GM10266 (cell line): ENCODE measurements at regions not wholly inside any gene's neighbourhood (a gene's known extent, or its start where the extent isn't known, plus 50 kb on each side); places are given as distances from the start of the nearest gene placed in this dataset.

ENCODE experiments used
- DNase-seq: peaks from one replicate; pipeline ENCODE4 v3.0.0; 2012; ENCODE audit errors: extremely low spot score
- TF ChIP-seq, protein P1 (sequence below): IDR thresholded peaks from 2 replicates; pipeline ENCODE4 v1.5.1; 2012; ENCODE audit warnings: mild to moderate bottlenecking, low read depth; ENCODE audit not compliant: control insufficient read depth, insufficient read depth; ENCODE audit errors: missing control alignments

DNA sequence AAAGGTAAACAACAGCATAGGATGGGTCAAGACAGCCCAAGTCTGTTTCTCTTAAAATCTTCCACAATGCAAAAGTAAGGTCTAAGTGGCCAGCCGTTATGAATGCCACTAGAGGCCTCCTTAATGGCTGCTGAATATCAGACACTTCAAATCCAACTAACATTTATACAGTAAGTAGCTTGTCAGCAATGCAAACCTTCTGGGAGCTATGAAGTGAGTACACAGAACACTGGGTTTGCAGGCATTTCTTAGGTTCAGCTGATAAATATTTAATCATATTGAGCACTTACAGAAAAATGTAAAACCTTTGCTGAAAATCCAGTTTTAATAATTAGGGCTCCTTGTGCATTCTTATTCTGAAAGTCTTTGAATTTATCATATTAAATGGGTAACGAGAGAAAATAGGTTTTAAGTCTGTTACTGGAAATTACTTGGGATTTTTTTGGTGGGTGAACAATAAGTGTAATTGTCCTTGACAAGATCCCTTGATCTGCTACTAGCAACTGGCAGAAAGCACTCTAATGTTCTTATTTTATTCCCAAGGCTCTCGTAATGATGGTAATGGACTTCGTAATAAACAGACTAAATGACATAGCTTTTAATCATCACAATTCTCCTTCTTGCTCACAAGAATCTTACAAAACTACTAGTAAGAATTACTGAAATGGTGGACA lies 141.7 kb upstream of the GPR149 start:
- no peak for DNase-seq
- TF ChIP-seq, protein P1, sequence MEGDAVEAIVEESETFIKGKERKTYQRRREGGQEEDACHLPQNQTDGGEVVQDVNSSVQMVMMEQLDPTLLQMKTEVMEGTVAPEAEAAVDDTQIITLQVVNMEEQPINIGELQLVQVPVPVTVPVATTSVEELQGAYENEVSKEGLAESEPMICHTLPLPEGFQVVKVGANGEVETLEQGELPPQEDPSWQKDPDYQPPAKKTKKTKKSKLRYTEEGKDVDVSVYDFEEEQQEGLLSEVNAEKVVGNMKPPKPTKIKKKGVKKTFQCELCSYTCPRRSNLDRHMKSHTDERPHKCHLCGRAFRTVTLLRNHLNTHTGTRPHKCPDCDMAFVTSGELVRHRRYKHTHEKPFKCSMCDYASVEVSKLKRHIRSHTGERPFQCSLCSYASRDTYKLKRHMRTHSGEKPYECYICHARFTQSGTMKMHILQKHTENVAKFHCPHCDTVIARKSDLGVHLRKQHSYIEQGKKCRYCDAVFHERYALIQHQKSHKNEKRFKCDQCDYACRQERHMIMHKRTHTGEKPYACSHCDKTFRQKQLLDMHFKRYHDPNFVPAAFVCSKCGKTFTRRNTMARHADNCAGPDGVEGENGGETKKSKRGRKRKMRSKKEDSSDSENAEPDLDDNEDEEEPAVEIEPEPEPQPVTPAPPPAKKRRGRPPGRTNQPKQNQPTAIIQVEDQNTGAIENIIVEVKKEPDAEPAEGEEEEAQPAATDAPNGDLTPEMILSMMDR = no peak

DNA sequence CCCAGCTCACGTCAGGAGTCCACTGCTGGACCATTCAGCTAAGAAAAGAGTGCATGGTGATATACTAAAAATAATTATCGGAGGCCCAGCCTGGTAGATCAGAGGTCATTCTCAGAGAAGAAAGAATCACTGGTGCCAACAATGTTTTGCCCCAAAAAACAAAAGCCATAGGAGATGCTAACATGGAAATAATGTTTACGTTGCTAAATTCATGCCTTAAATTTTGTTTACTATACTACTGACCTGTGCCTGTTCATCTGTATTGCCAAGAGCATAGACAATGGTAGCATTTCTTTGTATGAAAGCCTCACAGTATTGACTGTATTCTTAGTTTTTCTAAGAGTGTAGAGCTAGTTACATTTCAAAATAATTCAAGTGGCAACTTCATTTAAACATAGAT lies 138.1 kb upstream of the GPR149 start:
- DNase-seq = no peak

DNA sequence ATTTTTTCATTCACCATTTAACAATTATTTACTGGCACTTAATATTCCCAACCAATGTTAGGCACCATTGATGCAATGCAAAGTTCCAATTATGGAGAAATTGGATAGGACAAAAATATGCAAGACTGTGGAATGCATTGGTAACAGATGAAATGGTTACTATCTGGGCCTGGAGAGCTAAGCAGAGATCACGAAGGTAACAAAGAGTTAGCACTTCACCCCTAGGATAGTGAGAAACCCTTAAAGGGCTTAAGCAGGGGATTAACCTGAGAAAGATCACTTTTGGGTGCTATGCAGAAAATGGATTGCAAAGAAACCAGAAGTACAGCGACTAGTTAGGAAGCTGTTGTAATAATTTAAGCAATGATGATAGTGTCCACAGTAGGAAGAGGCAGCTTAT lies 129.6 kb upstream of the GPR149 start:
- no peak for DNase-seq
- TF ChIP-seq, protein P1 = no peak

More for the DNA sequence above, 138.1 kb upstream of the GPR149 start:
- TF ChIP-seq, protein P1 = no peak

DNA sequence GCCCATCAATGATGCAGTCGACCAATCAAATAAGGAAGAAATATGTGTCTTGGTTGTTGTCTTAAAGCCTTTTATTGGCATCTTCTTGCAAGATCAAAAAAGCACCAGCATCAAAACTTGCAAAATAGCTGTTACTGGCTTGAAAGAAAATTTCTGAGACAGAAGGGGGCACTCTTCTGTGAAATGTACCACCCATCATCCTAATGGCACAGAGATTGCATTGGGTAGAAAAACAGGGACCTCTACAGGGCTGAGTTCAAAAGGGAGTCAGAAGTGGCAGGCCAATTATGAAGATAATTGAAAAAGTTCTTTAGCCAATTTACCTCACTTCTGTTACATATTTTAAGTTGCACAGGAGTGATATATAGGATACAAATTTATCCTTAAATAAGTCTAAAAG lies 122.3 kb upstream of the GPR149 start:
- TF ChIP-seq, protein P1 = no peak
- DNase-seq = no peak

DNA sequence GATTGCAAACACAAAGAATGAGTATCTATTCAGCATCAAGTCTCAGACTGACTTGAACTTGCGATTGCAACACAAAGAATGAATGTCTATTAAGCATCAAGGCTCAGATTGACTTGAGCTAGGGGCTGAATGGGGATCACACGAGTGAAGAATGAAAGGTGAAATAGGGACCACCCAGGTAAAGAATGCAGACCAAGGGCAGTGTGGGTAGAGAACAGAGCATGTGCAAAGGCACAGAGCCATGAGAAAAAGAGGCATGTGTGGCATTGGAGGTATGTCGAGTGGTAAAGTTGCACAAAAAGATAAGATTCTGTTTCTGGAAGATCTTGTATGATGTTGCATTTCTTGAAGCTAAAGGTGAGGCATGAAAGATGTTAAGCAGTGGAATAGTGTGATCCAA lies 119.4 kb upstream of the GPR149 start:
- no peak for DNase-seq
- TF ChIP-seq, protein P1 = no peak

DNA sequence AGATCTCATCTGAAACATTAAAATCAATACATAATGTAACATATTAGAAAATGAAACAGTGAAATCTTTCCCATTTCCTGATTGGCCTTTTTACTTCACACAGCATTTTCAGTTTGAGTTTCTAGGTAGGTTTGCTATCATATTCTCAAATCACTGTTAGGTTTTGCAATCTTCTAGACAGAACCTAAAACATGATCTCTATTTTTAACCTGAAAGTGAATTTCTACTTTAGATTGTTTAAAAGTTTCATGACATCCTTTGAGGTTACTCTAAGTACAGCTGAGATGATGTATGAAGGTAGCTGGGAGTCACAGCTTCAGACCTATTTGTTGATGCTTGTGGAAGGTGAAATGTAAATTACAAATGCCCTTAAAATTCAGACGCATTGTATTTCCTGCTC lies 118.4 kb upstream of the GPR149 start:
- no peak for DNase-seq
- TF ChIP-seq, protein P1 = no peak

DNA sequence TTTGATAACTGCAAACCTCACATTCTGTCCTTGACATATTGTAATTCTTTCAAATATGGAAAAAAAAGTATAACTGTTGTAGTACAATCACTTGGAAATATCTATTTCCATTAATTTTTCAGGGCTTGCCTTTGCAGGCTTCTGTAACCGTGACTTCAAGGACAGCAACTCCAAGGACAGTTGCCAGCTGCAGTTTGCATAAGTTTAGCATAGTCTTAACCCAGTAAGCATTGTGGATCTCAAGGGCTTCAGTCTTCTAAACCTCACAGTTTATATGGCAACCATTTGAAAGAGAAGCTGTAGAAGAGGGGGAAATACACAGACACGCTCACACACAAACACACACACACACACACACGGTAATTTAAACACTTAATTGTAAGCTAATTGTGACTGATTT lies 112.8 kb upstream of the GPR149 start:
- no peak for DNase-seq
- TF ChIP-seq, protein P1 = no peak
